ENCODE measurements at regions not wholly inside any gene's neighbourhood (a gene's known extent, or its start where the extent isn't known, plus 50 kb on each side); places are given as distances from the start of the nearest gene placed in this dataset.
"Not testable (repeated sequence)": the region's sequence is repeated elsewhere in the genome, so short reads cannot be mapped to it uniquely, and the experiment has no call there.

- Histone ChIP-seq H3K27ac (ENCODE audit: low read length) (no peak overlapping the region), H3K27me3 (ENCODE audit: control insufficient read depth, insufficient read depth, low read length) (no peaks in the 10 kb centered on the region), H3K4me3 (ENCODE audit: low read length) (no peak overlapping the region), H3K36me3 (ENCODE audit: control insufficient read depth, insufficient read depth, low read length) (no peaks in the 10 kb centered on the region), H3K4me1 (ENCODE audit: control insufficient read depth, insufficient read depth, low read length) (no peaks in the 10 kb centered on the region), H3K9me3 (ENCODE audit: control insufficient read depth, insufficient read depth, low read length) (peaks cover 5% of the 10 kb centered on the region)
- no peak overlapping the region for H3K27ac Mint-ChIP-seq
- H3K4me1 Mint-ChIP-seq = no peaks in the 10 kb centered on the region
- H3K27me3 Mint-ChIP-seq (ENCODE audit: low read depth in 2 of 2) = no peaks in the 10 kb centered on the region
- DNase-seq = no peak
- peaks cover 3% of the 10 kb centered on the region for H3K36me3 Mint-ChIP-seq
- H3K9me3 Mint-ChIP-seq = peaks cover 19 to 20% of the 10 kb centered on the region in 2 donors
- no peak overlapping the region for H3K4me3 Mint-ChIP-seq
- intact Hi-C loops (cut with micrococcal nuclease) = no loop called here
- no peak for TF ChIP-seq CTCF (IDR thresholded peaks at IDR 0.05)
- ATAC-seq = no peak
- WGBS (ENCODE audit: insufficient coverage) = 85% methylated on average over 4 of the region's 5 CpGs
Measured at GRCh38 chr13:86914757-86915156, 756.4 kb upstream of the SLITRK5 start.

- H3K4me3 Mint-ChIP-seq; DNase-seq; H3K4me3 ChIP-seq (ENCODE audit: low read length); H3K4me1 Mint-ChIP-seq; H3K36me3 ChIP-seq (ENCODE audit: control insufficient read depth, insufficient read depth, low read length); H3K36me3 Mint-ChIP-seq; H3K4me1 ChIP-seq (ENCODE audit: control insufficient read depth, insufficient read depth, low read length); intact Hi-C loops (cut with micrococcal nuclease); ATAC-seq; H3K27ac ChIP-seq (ENCODE audit: low read length); H3K27me3 Mint-ChIP-seq (ENCODE audit: low read depth in 2 of 2); H3K27ac Mint-ChIP-seq; H3K27me3 ChIP-seq (ENCODE audit: control insufficient read depth, insufficient read depth, low read length); H3K9me3 ChIP-seq (ENCODE audit: control insufficient read depth, insufficient read depth, low read length): not testable (repeated sequence)
- peaks cover 19% of the 10 kb centered on the region in 2 donors for H3K9me3 Mint-ChIP-seq
- WGBS (ENCODE audit: insufficient coverage) = 95% methylated on average over 10 of the region's 10 CpGs
Measured at GRCh38 chr13:86917438-86917837, 753.7 kb upstream of the SLITRK5 start.

GRCh38 chr13:86918682-86919081, 752.5 kb upstream of the SLITRK5 start:
- intact Hi-C loops (cut with micrococcal nuclease) = no loop called here
- Mint-ChIP-seq H3K27ac (no peak overlapping the region), H3K4me1 (no peaks in the 10 kb centered on the region), H3K9me3 (peaks cover 13 to 15% of the 10 kb centered on the region in 2 donors), H3K4me3 (no peak overlapping the region), H3K36me3 (no peaks in the 10 kb centered on the region), H3K27me3 (ENCODE audit: low read depth in 2 of 2) (no peaks in the 10 kb centered on the region)
- H3K4me3 ChIP-seq (ENCODE audit: low read length) = no peak overlapping the region
- ATAC-seq (no peak), DNase-seq (no peak)
- H3K9me3 ChIP-seq (ENCODE audit: control insufficient read depth, insufficient read depth, low read length) = peaks cover 5% of the 10 kb centered on the region
- no peaks in the 10 kb centered on the region for H3K27me3 ChIP-seq (ENCODE audit: control insufficient read depth, insufficient read depth, low read length)
- H3K4me1 ChIP-seq (ENCODE audit: control insufficient read depth, insufficient read depth, low read length) = no peaks in the 10 kb centered on the region
- no peak for TF ChIP-seq CTCF (IDR thresholded peaks at IDR 0.05)
- 91% methylated on average over 2 of the region's 2 CpGs for WGBS (ENCODE audit: insufficient coverage)
- no peaks in the 10 kb centered on the region for H3K36me3 ChIP-seq (ENCODE audit: control insufficient read depth, insufficient read depth, low read length)
- no peak overlapping the region for H3K27ac ChIP-seq (ENCODE audit: low read length)

GRCh38 chr13:86920961-86921360, 750.2 kb upstream of the SLITRK5 start:
- DNase-seq (no peak), ATAC-seq (no peak)
- WGBS (ENCODE audit: insufficient coverage) = no CpG with 5 or more reads among the region's 1 CpG
- H3K4me3 ChIP-seq (ENCODE audit: low read length) = no peak overlapping the region
- H3K4me1 Mint-ChIP-seq = no peaks in the 10 kb centered on the region
- no peaks in the 10 kb centered on the region for H3K36me3 ChIP-seq (ENCODE audit: control insufficient read depth, insufficient read depth, low read length)
- peaks cover 14% of the 10 kb centered on the region in 2 donors for H3K9me3 Mint-ChIP-seq
- no peak overlapping the region for H3K4me3 Mint-ChIP-seq
- no peaks in the 10 kb centered on the region for H3K27me3 Mint-ChIP-seq (ENCODE audit: low read depth in 2 of 2)
- intact Hi-C loops (cut with micrococcal nuclease) = no loop called here
- H3K27ac Mint-ChIP-seq = no peak overlapping the region
- no peaks in the 10 kb centered on the region for H3K4me1 ChIP-seq (ENCODE audit: control insufficient read depth, insufficient read depth, low read length)
- peaks cover 5% of the 10 kb centered on the region for H3K9me3 ChIP-seq (ENCODE audit: control insufficient read depth, insufficient read depth, low read length)
- H3K27me3 ChIP-seq (ENCODE audit: control insufficient read depth, insufficient read depth, low read length) = no peaks in the 10 kb centered on the region
- H3K36me3 Mint-ChIP-seq = peaks cover 4% of the 10 kb centered on the region
- TF ChIP-seq CTCF (IDR thresholded peaks at IDR 0.05) = no peak
- no peak overlapping the region for H3K27ac ChIP-seq (ENCODE audit: low read length)
